ENCODE measurements at regions not wholly inside any gene's neighbourhood (a gene's known extent, or its start where the extent isn't known, plus 50 kb on each side); places are given as distances from the start of the nearest gene placed in this dataset.

DNA sequence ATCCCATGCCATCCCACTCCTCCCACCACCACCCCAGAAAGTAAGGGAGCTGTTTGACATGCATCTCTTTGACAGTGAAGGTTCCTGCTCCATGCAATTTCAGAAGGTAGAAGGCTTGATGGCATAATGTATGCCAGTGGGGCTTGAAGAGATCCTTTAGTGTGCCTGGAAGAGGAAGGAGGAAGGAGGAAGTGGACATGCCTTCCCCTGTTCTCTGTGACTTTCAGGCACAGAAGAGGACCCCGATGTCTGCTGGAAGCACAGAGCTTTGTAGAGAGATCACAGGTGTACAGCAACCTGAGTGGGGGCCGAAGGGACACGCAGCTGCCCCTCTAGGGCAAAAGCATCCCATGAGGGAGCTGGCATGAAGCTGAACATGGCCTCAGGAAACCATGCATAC is 171.6 kb downstream of the CD47 start:
- TF ChIP-seq, protein P1, sequence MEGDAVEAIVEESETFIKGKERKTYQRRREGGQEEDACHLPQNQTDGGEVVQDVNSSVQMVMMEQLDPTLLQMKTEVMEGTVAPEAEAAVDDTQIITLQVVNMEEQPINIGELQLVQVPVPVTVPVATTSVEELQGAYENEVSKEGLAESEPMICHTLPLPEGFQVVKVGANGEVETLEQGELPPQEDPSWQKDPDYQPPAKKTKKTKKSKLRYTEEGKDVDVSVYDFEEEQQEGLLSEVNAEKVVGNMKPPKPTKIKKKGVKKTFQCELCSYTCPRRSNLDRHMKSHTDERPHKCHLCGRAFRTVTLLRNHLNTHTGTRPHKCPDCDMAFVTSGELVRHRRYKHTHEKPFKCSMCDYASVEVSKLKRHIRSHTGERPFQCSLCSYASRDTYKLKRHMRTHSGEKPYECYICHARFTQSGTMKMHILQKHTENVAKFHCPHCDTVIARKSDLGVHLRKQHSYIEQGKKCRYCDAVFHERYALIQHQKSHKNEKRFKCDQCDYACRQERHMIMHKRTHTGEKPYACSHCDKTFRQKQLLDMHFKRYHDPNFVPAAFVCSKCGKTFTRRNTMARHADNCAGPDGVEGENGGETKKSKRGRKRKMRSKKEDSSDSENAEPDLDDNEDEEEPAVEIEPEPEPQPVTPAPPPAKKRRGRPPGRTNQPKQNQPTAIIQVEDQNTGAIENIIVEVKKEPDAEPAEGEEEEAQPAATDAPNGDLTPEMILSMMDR (IDR thresholded peaks at IDR 0.05; ENCODE audit: low read depth, low read length), result no peak
- TF ChIP-seq MAX (IDR thresholded peaks at IDR 0.05; ENCODE audit: low read depth, low read length) (no peak), POLR2A (IDR thresholded peaks at IDR 0.05; ENCODE audit: extremely low read depth, insufficient read length) (no peak), MYC (IDR thresholded peaks at IDR 0.05; ENCODE audit: low read depth, low read length) (no peak)
